ENCODE measurements at regions not wholly inside any gene's neighbourhood (a gene's known extent, or its start where the extent isn't known, plus 50 kb on each side); places are given as distances from the start of the nearest gene placed in this dataset.

DNA sequence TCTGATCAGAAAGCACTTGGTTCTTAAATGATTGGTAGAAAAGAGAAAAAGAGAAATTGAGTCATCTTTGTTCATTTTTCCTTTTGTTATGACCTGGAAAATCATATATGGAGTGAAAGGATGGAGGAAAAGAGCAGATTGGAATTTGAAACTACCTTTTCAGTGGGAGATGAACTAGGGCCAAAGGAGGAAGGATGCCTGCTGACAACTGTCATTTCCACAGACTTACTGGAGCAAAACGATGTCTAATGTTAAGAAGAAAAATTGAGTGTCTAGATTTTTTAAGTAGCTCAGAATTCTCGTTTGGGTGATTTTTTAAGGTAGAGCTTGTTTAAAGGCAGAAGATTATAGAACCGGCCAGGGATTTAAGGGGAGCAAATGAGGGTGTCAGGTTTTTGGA is 144.6 kb upstream of the KCNIP4 start:
- Histone ChIP-seq H3K9me3 (replicated peaks in 1 of 3) (no peaks in the 10 kb centered on the region), H3K27me3 (no peaks in the 10 kb centered on the region), H3K27ac (no peak overlapping the region), H3K36me3 (replicated peaks in 1 of 2) (no peaks in the 10 kb centered on the region), H3K4me1 (replicated peaks in 1 of 2) (no peaks in the 10 kb centered on the region), H3K4me3 (no peak overlapping the region)
- 60 to 68% (median 62%) methylated on average over 3 of the region's 3 CpGs for WGBS, 4 donors
- intact Hi-C loops (cut with DNase I): no loop called here
- TF ChIP-seq, protein P1, sequence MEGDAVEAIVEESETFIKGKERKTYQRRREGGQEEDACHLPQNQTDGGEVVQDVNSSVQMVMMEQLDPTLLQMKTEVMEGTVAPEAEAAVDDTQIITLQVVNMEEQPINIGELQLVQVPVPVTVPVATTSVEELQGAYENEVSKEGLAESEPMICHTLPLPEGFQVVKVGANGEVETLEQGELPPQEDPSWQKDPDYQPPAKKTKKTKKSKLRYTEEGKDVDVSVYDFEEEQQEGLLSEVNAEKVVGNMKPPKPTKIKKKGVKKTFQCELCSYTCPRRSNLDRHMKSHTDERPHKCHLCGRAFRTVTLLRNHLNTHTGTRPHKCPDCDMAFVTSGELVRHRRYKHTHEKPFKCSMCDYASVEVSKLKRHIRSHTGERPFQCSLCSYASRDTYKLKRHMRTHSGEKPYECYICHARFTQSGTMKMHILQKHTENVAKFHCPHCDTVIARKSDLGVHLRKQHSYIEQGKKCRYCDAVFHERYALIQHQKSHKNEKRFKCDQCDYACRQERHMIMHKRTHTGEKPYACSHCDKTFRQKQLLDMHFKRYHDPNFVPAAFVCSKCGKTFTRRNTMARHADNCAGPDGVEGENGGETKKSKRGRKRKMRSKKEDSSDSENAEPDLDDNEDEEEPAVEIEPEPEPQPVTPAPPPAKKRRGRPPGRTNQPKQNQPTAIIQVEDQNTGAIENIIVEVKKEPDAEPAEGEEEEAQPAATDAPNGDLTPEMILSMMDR (IDR thresholded peaks at IDR 0.05): no peak
- TF ChIP-seq POLR2A (IDR thresholded peaks at IDR 0.05): no peak
- no peak for DNase-seq

DNA sequence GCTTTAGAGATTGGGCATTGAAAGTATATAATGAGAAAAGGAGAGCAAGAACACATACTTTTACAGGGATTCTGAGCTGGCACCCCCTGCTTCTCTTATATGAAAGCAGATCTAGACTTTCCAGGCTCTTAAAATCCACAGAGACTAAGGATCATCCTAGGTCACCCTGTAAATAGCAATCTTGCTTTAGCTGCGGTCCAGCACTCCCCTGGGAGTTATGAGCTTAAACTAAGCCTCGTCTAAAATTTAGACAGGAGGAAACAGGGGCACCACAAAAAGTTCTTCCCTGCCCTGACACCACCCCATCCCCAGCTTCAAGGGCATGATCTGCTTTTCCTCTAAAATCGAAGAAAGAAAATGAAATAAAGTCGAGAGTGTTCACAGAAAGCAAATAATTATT is 143.3 kb upstream of the KCNIP4 start:
- Histone ChIP-seq H3K4me3 (no peak overlapping the region), H3K9me3 (replicated peaks in 1 of 3) (no peaks in the 10 kb centered on the region), H3K4me1 (replicated peaks in 1 of 2) (no peaks in the 10 kb centered on the region), H3K27ac (no peak overlapping the region), H3K36me3 (replicated peaks in 1 of 2) (no peaks in the 10 kb centered on the region), H3K27me3 (no peaks in the 10 kb centered on the region)
- intact Hi-C loops (cut with DNase I): no loop called here
- DNase-seq: no peak
- 48 to 58% (median 55%) methylated on average over 4 of the region's 4 CpGs for WGBS, 4 donors
- TF ChIP-seq, protein P1 (IDR thresholded peaks at IDR 0.05): no peak
- no peak for TF ChIP-seq POLR2A (IDR thresholded peaks at IDR 0.05)

DNA sequence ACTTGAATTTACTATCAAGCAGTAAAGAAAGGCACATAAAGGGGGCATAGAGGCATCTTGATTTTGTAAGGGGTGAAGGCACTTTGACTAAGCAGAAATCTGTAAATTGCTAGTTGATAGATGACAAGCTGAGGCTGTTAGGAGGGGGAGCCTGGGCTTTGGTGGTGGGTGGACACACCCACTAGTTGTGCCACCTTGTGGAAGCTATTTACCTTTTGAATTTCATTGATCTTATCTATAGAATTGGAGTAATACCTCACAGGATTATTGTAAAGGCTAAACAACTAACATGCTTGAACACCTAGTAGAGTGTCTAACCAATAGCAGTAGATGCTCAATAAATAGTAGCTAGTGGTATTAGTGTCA is 142.8 kb upstream of the KCNIP4 start:
- TF ChIP-seq POLR2A (IDR thresholded peaks at IDR 0.05): no peak
- TF ChIP-seq, protein P1 (IDR thresholded peaks at IDR 0.05): no peak
- DNase-seq: no peak
- no peak overlapping the region for H3K27ac ChIP-seq
- no peaks in the 10 kb centered on the region for H3K36me3 ChIP-seq (replicated peaks in 1 of 2)
- H3K4me1 ChIP-seq (replicated peaks in 1 of 2): no peaks in the 10 kb centered on the region
- H3K4me3 ChIP-seq: no peak overlapping the region
- no peaks in the 10 kb centered on the region for H3K27me3 ChIP-seq
- H3K9me3 ChIP-seq (replicated peaks in 1 of 3): peaks cover 0 to 3% (median 0%) of the 10 kb centered on the region in 3 donors
- intact Hi-C loops (cut with DNase I): no loop called here

DNA sequence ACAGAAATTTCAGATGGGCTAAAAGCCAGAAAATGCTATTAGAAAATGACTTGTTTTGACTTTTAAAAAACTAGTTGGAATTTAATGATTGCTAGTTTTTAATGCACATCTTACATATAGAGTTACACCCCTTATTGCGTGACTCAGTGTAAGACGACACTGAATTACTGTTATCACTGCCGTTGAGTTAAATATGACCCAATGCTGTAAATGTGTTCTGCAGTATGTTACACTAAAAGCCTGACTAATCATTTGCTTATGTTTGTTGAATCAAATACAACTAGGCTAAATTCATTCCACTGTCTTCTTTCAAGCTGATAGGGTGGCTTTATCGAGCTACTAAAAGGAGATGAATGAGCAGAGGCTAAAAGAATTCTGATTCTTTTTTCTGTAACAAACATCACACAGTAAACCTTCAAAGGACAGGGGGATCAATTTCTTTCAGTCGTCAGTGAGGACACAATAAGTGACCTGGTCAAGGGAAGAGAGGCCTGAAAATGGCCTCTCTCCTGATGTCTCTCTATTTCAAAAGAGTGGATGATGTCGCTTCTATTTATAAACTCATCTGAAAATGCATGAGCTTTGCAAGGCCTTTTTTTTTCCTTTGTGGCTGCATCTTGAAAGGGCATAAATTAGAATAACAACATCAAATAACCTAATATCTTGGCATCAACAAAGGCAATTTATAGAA is 142.2 kb upstream of the KCNIP4 start:
- Histone ChIP-seq H3K4me3 (no peak overlapping the region), H3K4me1 (replicated peaks in 1 of 2) (no peaks in the 10 kb centered on the region), H3K27me3 (no peaks in the 10 kb centered on the region), H3K36me3 (replicated peaks in 1 of 2) (no peaks in the 10 kb centered on the region), H3K9me3 (replicated peaks in 1 of 3) (peaks cover 0 to 4% (median 0%) of the 10 kb centered on the region in 3 donors), H3K27ac (no peak overlapping the region)
- 50 to 54% (median 50%) methylated on average over 6 of the region's 6 CpGs for WGBS, 4 donors
- DNase-seq: no peak
- TF ChIP-seq POLR2A (IDR thresholded peaks at IDR 0.05): no peak
- TF ChIP-seq, protein P1 (IDR thresholded peaks at IDR 0.05): no peak
- intact Hi-C loops (cut with DNase I): no loop called here
